Fibroblast of lung (primary cell): ENCODE measurements at regions not wholly inside any gene's neighbourhood (a gene's known extent, or its start where the extent isn't known, plus 50 kb on each side); places are given as distances from the start of the nearest gene placed in this dataset.

Experiments
- DNase-seq, 2 donors: peaks; one replicate each; pipeline versions ENCODE4 v3.0.0 to v3.0.0-alpha.2; 2010; ENCODE audit warnings: low read depth in 2 of 2
- H2AFZ ChIP-seq: 2 replicates; pipeline ENCODE4 v1.5.1; 2012; ENCODE audit warnings: low read length, control low read depth, inconsistent platforms
- H3K27ac ChIP-seq: 2 replicates; pipeline ENCODE4 v1.5.1; 2011; ENCODE audit warnings: low read length, control low read depth; ENCODE audit not compliant: insufficient read depth
- H3K27me3 ChIP-seq: 2 replicates; pipeline ENCODE4 v1.5.1; 2011; ENCODE audit warnings: mild to moderate bottlenecking, low read length; ENCODE audit not compliant: control insufficient read depth, insufficient read depth
- H3K36me3 ChIP-seq: 2 replicates; pipeline ENCODE4 v1.5.1; 2011; ENCODE audit warnings: low read length; ENCODE audit not compliant: control insufficient read depth, insufficient read depth
- H3K4me1 ChIP-seq: 2 replicates; pipeline ENCODE4 v1.5.1; 2011; ENCODE audit warnings: low read length; ENCODE audit not compliant: control insufficient read depth, insufficient read depth; ENCODE audit errors: extremely low read depth
- H3K4me2 ChIP-seq: 2 replicates; pipeline ENCODE4 v1.5.1; 2011; ENCODE audit warnings: low read length, control low read depth; ENCODE audit not compliant: insufficient read depth; ENCODE audit errors: extremely low read depth
- H3K4me3 ChIP-seq, 4 experiments: fragments of 200-600 bp in 1 of 4; sonication (generic) in 1 of 4; replicated peaks in 1 of 4; 2 replicates each; pipeline ENCODE4 v1.5.1; 2011 to 2016; ENCODE audit warnings: low read length in 4 of 4, low read depth in 3 of 4, mild to moderate bottlenecking in 3 of 4, control low read depth in 2 of 4, inconsistent platforms in 1 of 4, mixed read lengths in 1 of 4; ENCODE audit not compliant: insufficient read depth in 1 of 4; ENCODE audit errors: control extremely low read depth in 1 of 4
- H3K79me2 ChIP-seq: 2 replicates; pipeline ENCODE4 v1.5.1; 2012; ENCODE audit warnings: mild to moderate bottlenecking, low read length, inconsistent platforms; ENCODE audit not compliant: control insufficient read depth, insufficient read depth
- H3K9ac ChIP-seq: 2 replicates; pipeline ENCODE4 v1.5.1; 2011; ENCODE audit warnings: mild to moderate bottlenecking, low read length, control low read depth; ENCODE audit not compliant: insufficient read depth
- H3K9me3 ChIP-seq: 2 replicates; pipeline ENCODE4 v1.5.1; 2012; ENCODE audit warnings: low read depth, low read length; ENCODE audit not compliant: control insufficient read depth, insufficient read depth
- H4K20me1 ChIP-seq: 2 replicates; pipeline ENCODE4 v1.5.1; 2011; ENCODE audit warnings: low read length; ENCODE audit not compliant: control insufficient read depth, insufficient read depth; ENCODE audit errors: extremely low read depth
- EZH2 ChIP-seq: IDR thresholded peaks from 2 replicates; pipeline ENCODE4 v1.5.1; 2012; ENCODE audit warnings: low read length, control low read depth, mild to moderate bottlenecking; ENCODE audit errors: missing control alignments
- TF ChIP-seq, protein P1 (sequence below), 2 donors: IDR thresholded peaks in 1 of 2; conservative IDR thresholded peaks in 1 of 2; 1 replicate in 1 of 2; 2 replicates in 1 of 2; pipeline ENCODE4 v1.5.1; 2011 to 2012; ENCODE audit warnings: low read length in 2 of 2, control low read depth in 1 of 2, inconsistent platforms in 1 of 2, low read depth in 1 of 2, mild to moderate bottlenecking in 1 of 2

GRCh38 chr6:160804639-160805038, 102.6 kb downstream of the PLG start:
- Histone ChIP-seq H3K9ac (no peak overlapping the region), H3K27ac (no peak overlapping the region), H3K4me1 (no peaks in the 10 kb centered on the region), H3K36me3 (no peaks in the 10 kb centered on the region), H3K4me3 (no peak overlapping the region), H4K20me1 (no peaks in the 10 kb centered on the region), H3K79me2 (no peaks in the 10 kb centered on the region), H3K27me3 (no peaks in the 10 kb centered on the region), H3K9me3 (no peaks in the 10 kb centered on the region), H2AFZ (no peak overlapping the region), H3K4me2 (no peak overlapping the region)
- DNase-seq: no peak
- no peak for TF ChIP-seq EZH2
- TF ChIP-seq, protein P1, sequence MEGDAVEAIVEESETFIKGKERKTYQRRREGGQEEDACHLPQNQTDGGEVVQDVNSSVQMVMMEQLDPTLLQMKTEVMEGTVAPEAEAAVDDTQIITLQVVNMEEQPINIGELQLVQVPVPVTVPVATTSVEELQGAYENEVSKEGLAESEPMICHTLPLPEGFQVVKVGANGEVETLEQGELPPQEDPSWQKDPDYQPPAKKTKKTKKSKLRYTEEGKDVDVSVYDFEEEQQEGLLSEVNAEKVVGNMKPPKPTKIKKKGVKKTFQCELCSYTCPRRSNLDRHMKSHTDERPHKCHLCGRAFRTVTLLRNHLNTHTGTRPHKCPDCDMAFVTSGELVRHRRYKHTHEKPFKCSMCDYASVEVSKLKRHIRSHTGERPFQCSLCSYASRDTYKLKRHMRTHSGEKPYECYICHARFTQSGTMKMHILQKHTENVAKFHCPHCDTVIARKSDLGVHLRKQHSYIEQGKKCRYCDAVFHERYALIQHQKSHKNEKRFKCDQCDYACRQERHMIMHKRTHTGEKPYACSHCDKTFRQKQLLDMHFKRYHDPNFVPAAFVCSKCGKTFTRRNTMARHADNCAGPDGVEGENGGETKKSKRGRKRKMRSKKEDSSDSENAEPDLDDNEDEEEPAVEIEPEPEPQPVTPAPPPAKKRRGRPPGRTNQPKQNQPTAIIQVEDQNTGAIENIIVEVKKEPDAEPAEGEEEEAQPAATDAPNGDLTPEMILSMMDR (conservative IDR thresholded peaks at IDR 0.05 in 1 of 2, IDR thresholded peaks at IDR 0.05 in 1 of 2; ENCODE audit: low read depth in 1 of 2, low read length in 2 of 2): no peak

- no peak overlapping the region for H3K4me3 ChIP-seq
- no peaks in the 10 kb centered on the region for H3K79me2 ChIP-seq
- H2AFZ ChIP-seq: no peak overlapping the region
- H3K36me3 ChIP-seq: no peaks in the 10 kb centered on the region
- no peak overlapping the region for H3K27ac ChIP-seq
- H3K9me3 ChIP-seq: no peaks in the 10 kb centered on the region
- H3K4me1 ChIP-seq: no peaks in the 10 kb centered on the region
- no peak for DNase-seq
- no peaks in the 10 kb centered on the region for H4K20me1 ChIP-seq
- H3K27me3 ChIP-seq: no peaks in the 10 kb centered on the region
- no peak overlapping the region for H3K9ac ChIP-seq
- TF ChIP-seq EZH2: no peak
- TF ChIP-seq, protein P1 (conservative IDR thresholded peaks at IDR 0.05 in 1 of 2, IDR thresholded peaks at IDR 0.05 in 1 of 2; ENCODE audit: low read depth in 1 of 2, low read length in 2 of 2): no peak
- no peak overlapping the region for H3K4me2 ChIP-seq
These were observed 106.2 kb downstream of the PLG start for GRCh38 chr6:160808263-160808662.

DNA sequence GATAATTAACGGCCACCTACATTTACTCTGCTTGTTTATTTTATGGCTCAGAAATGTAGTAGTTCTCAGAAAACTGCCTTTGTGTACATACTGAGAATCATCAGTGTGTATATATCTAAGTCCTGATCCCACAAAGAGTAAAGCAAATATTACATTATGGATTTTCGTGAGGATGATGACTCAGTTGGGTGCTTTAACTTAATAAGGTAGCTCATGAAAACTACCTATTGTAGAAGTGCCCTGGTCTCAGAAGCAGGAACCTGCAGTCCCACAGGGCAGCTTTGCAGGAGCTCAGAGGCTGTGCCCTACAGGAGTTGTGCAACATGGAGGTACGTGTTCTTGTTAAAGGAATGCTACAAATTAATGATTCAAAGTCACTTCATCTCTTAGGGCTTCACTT, 108.2 kb downstream of the PLG start:
- DNase-seq: no peak
- no peaks in the 10 kb centered on the region for H4K20me1 ChIP-seq
- no peak overlapping the region for H3K4me3 ChIP-seq
- no peak overlapping the region for H3K9ac ChIP-seq
- no peaks in the 10 kb centered on the region for H3K4me1 ChIP-seq
- no peak for TF ChIP-seq EZH2
- TF ChIP-seq, protein P1 (conservative IDR thresholded peaks at IDR 0.05 in 1 of 2, IDR thresholded peaks at IDR 0.05 in 1 of 2; ENCODE audit: low read depth in 1 of 2, low read length in 2 of 2): no peak
- H3K27me3 ChIP-seq: no peaks in the 10 kb centered on the region
- H3K4me2 ChIP-seq: no peak overlapping the region
- H3K36me3 ChIP-seq: no peaks in the 10 kb centered on the region
- H3K27ac ChIP-seq: no peak overlapping the region
- H2AFZ ChIP-seq: no peak overlapping the region
- H3K79me2 ChIP-seq: no peaks in the 10 kb centered on the region
- H3K9me3 ChIP-seq: no peaks in the 10 kb centered on the region
